CD1c-positive myeloid dendritic cell (primary cell): ENCODE measurements at regions not wholly inside any gene's neighbourhood (a gene's known extent, or its start where the extent isn't known, plus 50 kb on each side); places are given as distances from the start of the nearest gene placed in this dataset.

Experiments
- DNase-seq: peaks from one replicate; pipeline ENCODE4 v3.0.0-alpha.2; 2016; ENCODE audit errors: extremely low spot score

- no peak for DNase-seq
These were observed 74.3 kb downstream of the SYNE3 start for GRCh38 chr14:95442016-95442632.

- DNase-seq = no peak
These were observed 75.5 kb downstream of the SYNE3 start for GRCh38 chr14:95440951-95441350.

- DNase-seq = no peak
These were observed 76.0 kb downstream of the SYNE3 start for GRCh38 chr14:95440496-95440895.

- no peak for DNase-seq
These were observed 76.6 kb downstream of the SYNE3 start for GRCh38 chr14:95439881-95440280.

DNA sequence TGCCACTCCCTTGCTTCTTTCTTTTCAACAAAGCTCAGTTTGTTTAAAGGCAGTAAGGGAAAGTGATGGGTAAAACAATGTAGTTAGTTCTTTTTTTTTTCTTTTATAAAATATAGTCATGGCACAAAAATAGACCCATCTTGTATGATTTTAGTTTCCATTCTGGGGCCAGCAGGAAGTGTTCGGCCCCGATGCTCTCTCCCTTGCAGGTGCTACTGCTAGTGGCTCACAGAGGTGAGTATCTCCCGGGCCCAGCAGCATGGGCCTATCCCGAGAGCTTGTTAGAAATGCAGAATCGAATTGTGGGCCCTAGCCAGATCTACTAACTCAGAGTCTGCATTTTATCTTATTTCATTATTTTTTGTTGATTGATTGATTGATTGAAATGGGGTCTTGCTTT is 78.7 kb downstream of the SYNE3 start:
- no peak for DNase-seq

- no peak for DNase-seq
These were observed 80.1 kb downstream of the SYNE3 start for GRCh38 chr14:95436354-95436753.

DNA sequence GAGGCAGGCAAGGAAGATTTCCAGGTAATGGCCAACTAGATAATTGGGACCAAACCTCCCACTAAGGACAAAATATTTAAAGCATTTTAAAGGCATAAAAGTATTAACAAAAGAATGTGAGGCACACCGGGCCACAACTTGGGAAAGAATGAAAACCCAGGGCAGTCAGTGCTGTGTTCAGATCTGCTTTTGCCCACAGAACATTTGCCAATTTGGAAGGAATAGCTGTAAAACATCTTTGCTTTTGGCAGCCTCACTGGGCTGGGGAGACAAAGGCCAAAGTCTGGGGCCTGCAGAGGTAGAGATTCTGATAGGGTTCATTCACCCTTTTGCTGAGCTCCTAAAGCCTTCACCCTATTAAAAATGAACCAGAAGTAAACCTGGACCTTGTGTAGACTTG is 82.3 kb downstream of the SYNE3 start:
- no peak for DNase-seq

GRCh38 chr14:95433094-95433478 is 83.4 kb downstream of the SYNE3 start:
- DNase-seq = no peak

GRCh38 chr14:95432144-95433093 is 84.0 kb downstream of the SYNE3 start:
- no peak for DNase-seq

- DNase-seq = peak; percentile 6
These were observed 85.0 kb downstream of the SYNE3 start for GRCh38 chr14:95431199-95432143.

DNA sequence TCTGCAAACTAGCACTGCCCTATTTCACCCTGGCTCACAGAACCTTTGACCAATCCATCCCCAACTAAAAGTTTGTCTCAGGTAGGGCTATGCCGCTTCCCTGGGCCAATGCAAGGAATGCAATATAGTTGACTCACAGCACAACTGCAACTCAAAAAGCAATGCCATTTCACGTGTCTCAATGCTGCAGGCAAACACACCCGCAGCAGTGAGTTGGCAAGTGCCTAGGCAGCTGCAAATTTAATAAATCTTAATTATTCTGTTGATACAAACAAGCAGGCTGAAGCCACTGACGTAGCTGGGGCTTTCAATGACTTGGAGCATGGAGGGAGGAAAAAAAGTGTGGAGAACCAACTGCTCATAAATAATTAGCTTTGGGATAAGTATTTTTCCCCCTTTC is 87.9 kb downstream of the SYNE3 start:
- DNase-seq = no peak

- no peak for DNase-seq
These were observed 90.4 kb downstream of the SYNE3 start for GRCh38 chr14:95426116-95426475.

GRCh38 chr14:95425369-95426115 is 90.9 kb downstream of the SYNE3 start:
- DNase-seq = no peak

DNA sequence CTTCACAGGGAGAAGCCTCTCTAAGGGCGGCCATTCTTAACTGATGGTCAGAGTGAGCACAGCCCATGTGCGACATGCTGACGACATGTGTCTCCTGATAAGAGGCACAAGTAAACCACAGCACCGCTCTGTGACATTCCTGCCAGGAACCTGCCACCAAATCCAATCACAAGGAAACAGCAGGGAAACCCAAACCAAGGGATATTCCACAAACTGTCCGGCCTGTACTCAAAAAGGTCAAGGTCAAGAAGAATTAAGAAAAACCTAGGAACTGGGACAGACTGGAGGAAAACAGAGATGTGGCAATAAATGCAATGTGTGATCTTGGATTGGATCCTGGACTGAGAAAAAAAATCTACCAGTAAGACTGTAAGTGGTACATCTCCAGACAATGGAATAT is 91.9 kb downstream of the SYNE3 start:
- no peak for DNase-seq

- DNase-seq = no peak
These were observed 94.7 kb downstream of the SYNE3 start for GRCh38 chr14:95421741-95422140.

DNA sequence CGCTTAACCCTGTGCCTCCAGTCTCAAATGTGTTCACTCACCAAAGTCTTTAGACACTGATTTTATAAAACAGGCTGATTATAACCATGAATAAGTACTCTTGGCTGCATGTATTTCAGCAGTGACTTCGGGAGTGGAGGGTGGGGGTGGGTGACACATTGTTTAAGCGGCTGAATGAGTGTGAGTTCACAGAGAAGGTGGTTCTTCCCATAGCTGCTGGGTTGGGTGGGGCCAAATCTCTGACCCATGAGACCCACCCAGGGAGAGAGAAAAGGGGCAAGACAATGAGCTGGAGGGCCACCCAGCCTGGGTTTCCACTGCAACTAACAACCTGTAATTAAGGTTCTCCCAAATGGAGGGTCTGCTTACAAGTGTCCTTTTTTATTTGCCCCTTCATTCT is 96.4 kb downstream of the SYNE3 start:
- DNase-seq = no peak

GRCh38 chr14:95419569-95419968 is 96.9 kb downstream of the SYNE3 start:
- no peak for DNase-seq

- DNase-seq = no peak
These were observed 97.6 kb downstream of the SYNE3 start for GRCh38 chr14:95418858-95419257.

GRCh38 chr14:95417492-95417891 is 97.8 kb upstream of the CLMN start:
- DNase-seq = no peak

- DNase-seq = no peak
These were observed 96.3 kb upstream of the CLMN start for GRCh38 chr14:95415993-95416392.
